CMK (cell line): ENCODE measurements at regions not wholly inside any gene's neighbourhood (a gene's known extent, or its start where the extent isn't known, plus 50 kb on each side); places are given as distances from the start of the nearest gene placed in this dataset.

Source experiments
- DNase-seq: peaks from one replicate; pipeline ENCODE4 v3.0.0-alpha.2; 2010; ENCODE audit warnings: low read depth

- no peak for DNase-seq
These were observed 618.6 kb downstream of the AACS start for GRCh38 chr12:125683748-125684381.

GRCh38 chr12:125684968-125685790 is 619.9 kb downstream of the AACS start:
- DNase-seq, result no peak

- no peak for DNase-seq
These were observed 620.7 kb downstream of the AACS start for GRCh38 chr12:125685915-125686314.

- DNase-seq, result no peak
These were observed 622.2 kb downstream of the AACS start for GRCh38 chr12:125687403-125687802.

GRCh38 chr12:125687820-125688219 is 622.6 kb downstream of the AACS start:
- DNase-seq, result no peak

GRCh38 chr12:125688223-125688622 is 623.0 kb downstream of the AACS start:
- DNase-seq, result no peak

- DNase-seq, result no peak
These were observed 623.6 kb downstream of the AACS start for GRCh38 chr12:125688881-125689280.

- no peak for DNase-seq
These were observed 624.6 kb downstream of the AACS start for GRCh38 chr12:125689576-125690410.

- DNase-seq, result no peak
These were observed 625.6 kb downstream of the AACS start for GRCh38 chr12:125690841-125691240.

- DNase-seq, result no peak
These were observed 630.8 kb downstream of the AACS start for GRCh38 chr12:125696054-125696453.

GRCh38 chr12:125704803-125705202 is 639.6 kb downstream of the AACS start:
- no peak for DNase-seq

GRCh38 chr12:125720961-125721360 is 655.7 kb downstream of the AACS start:
- no peak for DNase-seq

- DNase-seq, result no peak
These were observed 668.9 kb downstream of the AACS start for GRCh38 chr12:125734137-125734536.

- DNase-seq, result no peak
These were observed 673.0 kb downstream of the AACS start for GRCh38 chr12:125738211-125738610.

GRCh38 chr12:125742413-125742812 is 677.2 kb downstream of the AACS start:
- no peak for DNase-seq

- DNase-seq, result no peak
These were observed 679.0 kb downstream of the AACS start for GRCh38 chr12:125744201-125744600.

GRCh38 chr12:125755512-125755911 is 690.3 kb downstream of the AACS start:
- DNase-seq, result no peak

GRCh38 chr12:125766091-125766490 is 700.9 kb downstream of the AACS start:
- DNase-seq, result no peak

GRCh38 chr12:125772403-125772802 is 707.2 kb downstream of the AACS start:
- DNase-seq, result no peak

GRCh38 chr12:125773033-125773640 is 707.9 kb downstream of the AACS start:
- peak; percentile 33 for DNase-seq

GRCh38 chr12:125775507-125775906 is 710.3 kb downstream of the AACS start:
- DNase-seq, result no peak

- DNase-seq, result no peak
These were observed 711.0 kb downstream of the AACS start for GRCh38 chr12:125776212-125776611.
